ENCODE measurements at regions not wholly inside any gene's neighbourhood (a gene's known extent, or its start where the extent isn't known, plus 50 kb on each side); places are given as distances from the start of the nearest gene placed in this dataset.

DNA sequence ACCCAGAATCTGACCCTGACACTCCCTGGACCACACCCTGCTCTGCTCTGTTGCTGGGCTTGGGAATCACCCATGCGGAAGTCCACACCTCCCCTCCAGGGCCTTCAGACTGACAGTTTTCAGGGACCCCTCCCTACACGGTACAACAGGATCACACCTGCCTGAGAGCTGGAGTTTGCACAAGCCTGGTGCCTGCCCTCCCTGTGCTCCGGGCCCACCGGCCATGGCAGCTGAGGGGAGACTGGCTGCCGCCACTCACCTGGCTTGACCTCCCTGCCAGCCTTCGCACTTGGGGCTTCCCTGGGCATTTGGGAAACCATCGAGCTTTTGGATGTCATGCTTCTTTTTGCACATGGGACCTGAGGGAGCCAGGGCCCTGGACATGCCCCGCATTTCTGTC lies 95.9 kb upstream of the ANKRD34C start:
- intact Hi-C loops (cut with micrococcal nuclease): loop anchor here (10.0 kb wide), 1 partner anchor 432 kb away; no protein-coding TSS in a partner anchor

DNA sequence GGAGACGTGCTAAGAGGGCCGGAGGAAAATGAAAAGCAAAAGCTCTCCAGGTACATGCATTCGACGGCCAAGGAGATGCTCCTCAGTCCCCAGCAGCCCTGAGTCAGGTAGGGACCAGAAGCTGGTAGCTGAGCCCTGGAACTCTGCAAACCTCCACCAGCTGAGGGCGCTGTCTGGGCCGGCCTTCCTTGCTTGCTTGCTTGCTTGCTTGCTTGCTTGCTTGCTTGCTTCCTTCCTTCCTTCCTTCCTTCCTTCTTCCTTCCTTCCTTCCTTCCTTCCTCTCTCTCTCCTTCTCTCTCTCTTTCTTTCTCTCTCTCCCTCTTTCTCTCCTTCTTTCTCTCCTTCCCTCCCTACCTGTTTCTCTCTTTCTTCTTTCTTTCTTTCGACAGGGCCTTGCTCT lies 94.6 kb upstream of the RASGRF1 start:
- intact Hi-C loops (cut with micrococcal nuclease): loop anchor here (2.0 to 10.0 kb wide), 3 partner anchors 324 to 566 kb away; no protein-coding TSS in a partner anchor

GRCh38 chr15:79184465-79184892 lies 93.9 kb upstream of the RASGRF1 start:
- intact Hi-C loops (cut with micrococcal nuclease): loop anchor here (1.0 to 10.0 kb wide), 4 partner anchors 156 to 566 kb away; no protein-coding TSS in a partner anchor

GRCh38 chr15:79180318-79180717 lies 89.7 kb upstream of the RASGRF1 start:
- intact Hi-C loops (cut with micrococcal nuclease): loop anchor here (10.0 kb wide), 1 partner anchor 426 kb away; no protein-coding TSS in a partner anchor

GRCh38 chr15:79179597-79179996 lies 89.0 kb upstream of the RASGRF1 start:
- intact Hi-C loops (cut with micrococcal nuclease): no loop called here

GRCh38 chr15:79179108-79179561 lies 88.6 kb upstream of the RASGRF1 start:
- intact Hi-C loops (cut with micrococcal nuclease): no loop called here

- intact Hi-C loops (cut with micrococcal nuclease): no loop called here
Observed at GRCh38 chr15:79178594-79178993, 88.0 kb upstream of the RASGRF1 start.

DNA sequence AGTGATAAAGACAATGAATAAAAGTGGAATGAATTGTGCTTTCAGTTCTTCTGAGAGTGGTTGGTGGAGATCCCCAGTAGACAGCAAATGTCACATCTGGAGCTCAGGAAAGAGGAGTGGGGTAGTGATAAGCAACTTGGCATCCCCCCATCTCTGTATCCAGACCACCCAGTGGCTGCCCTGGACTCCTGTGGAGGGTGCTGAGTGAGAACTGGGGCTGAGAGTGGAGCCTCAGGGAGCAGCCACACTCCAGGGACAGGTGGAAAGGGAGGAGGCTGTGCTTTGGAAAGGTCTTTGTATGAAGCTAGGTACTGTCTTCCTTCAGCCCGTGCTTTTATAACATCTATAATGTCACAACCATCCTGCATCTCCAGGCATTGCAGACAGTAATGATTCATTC lies 85.6 kb upstream of the RASGRF1 start:
- intact Hi-C loops (cut with micrococcal nuclease): no loop called here

GRCh38 chr15:79172801-79173460 lies 82.4 kb upstream of the RASGRF1 start:
- intact Hi-C loops (cut with micrococcal nuclease): no loop called here

- intact Hi-C loops (cut with micrococcal nuclease): no loop called here
Observed at GRCh38 chr15:79172032-79172481, 81.5 kb upstream of the RASGRF1 start.

DNA sequence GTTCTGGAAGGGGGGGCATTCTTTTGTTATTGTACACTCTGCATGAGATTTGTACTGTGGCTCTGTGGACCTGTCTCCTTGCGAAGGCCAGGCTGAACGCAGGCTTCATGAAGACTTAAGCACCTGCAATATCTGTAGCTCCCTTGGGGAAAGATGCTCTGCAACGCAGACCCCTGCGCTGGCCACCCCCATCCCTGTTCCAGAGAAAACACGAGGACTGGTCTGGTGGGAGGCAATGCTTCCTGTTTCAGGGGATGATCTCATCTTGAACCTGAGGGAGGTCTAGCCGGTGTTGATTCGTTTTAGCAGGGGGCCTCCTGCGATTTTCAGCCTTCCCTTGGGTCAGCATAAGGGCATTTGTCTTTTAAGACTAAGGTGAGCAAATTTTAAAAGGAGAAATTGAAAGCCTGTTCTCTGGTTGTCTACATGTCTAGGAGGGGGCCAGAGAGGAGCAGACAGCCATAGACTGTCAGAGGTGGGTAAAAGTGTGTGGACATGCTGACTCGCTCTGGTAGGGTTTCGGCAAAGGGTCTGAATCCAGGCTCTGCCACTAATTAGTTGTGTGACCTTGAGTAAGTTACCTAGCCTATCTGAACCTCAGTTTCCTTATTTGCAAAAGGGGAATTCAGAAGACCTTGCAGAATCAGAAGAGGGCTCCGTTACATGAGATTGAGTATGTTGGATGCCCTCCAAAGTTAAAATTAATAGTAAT lies 80.9 kb upstream of the RASGRF1 start:
- intact Hi-C loops (cut with micrococcal nuclease): no loop called here

- intact Hi-C loops (cut with micrococcal nuclease): no loop called here
Observed at GRCh38 chr15:79170256-79170664, 79.7 kb upstream of the RASGRF1 start.

DNA sequence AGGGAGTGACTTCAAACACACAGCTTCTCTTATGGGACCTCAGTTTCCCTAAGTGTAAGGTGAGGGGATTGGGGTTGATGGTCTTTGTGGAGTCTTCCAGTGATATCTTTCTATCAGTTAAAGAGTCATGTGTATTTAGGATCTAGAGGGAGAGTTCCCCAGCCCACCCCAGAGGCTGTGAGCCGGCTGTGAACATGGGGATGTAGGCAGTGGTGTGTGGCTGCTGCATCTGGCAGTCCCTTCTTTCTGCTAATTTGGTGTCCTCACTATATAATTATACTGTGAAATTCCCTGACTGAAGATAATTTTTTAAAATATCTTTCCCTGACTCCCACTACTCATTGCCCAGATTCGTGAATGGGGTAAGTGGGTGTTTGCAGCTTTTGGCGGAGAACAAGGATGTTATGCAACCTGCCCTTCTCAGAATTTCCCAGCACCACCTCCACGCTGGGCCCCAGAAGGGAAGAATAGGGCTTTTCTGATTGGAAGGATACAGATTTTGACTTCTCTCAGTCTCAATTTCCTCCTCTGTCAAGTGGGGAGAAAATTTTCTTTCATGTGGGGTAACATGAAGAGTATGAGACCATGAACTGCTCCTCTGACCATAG lies 79.0 kb upstream of the RASGRF1 start:
- intact Hi-C loops (cut with micrococcal nuclease): no loop called here

- intact Hi-C loops (cut with micrococcal nuclease): no loop called here
Observed at GRCh38 chr15:79168922-79169456, 78.4 kb upstream of the RASGRF1 start.

- intact Hi-C loops (cut with micrococcal nuclease): no loop called here
Observed at GRCh38 chr15:79167776-79168175, 77.2 kb upstream of the RASGRF1 start.

- intact Hi-C loops (cut with micrococcal nuclease): no loop called here
Observed at GRCh38 chr15:79166311-79166955, 75.9 kb upstream of the RASGRF1 start.

DNA sequence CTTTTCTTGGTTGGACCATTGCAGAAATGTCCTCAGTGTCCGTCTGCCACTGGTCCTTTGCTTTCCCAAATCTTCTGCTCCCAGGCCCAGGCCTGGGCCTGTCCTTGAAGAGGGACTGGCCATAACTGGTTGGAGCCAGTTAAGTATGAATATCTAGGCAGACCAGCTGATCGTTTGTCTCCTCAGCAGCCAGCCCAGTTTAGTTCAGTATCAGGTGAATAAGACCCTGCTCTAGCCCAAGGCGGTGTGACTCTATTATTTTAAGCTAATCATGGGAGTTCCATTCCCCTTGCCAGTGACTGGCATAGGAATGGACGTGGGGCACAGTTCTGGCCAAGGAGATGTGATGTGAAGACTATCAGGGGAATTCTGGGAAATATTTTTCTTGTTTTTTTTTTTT lies 73.9 kb upstream of the RASGRF1 start:
- intact Hi-C loops (cut with micrococcal nuclease): no loop called here

GRCh38 chr15:79164043-79164442 lies 73.5 kb upstream of the RASGRF1 start:
- intact Hi-C loops (cut with micrococcal nuclease): no loop called here

- intact Hi-C loops (cut with micrococcal nuclease): no loop called here
Observed at GRCh38 chr15:79163395-79163794, 72.8 kb upstream of the RASGRF1 start.

DNA sequence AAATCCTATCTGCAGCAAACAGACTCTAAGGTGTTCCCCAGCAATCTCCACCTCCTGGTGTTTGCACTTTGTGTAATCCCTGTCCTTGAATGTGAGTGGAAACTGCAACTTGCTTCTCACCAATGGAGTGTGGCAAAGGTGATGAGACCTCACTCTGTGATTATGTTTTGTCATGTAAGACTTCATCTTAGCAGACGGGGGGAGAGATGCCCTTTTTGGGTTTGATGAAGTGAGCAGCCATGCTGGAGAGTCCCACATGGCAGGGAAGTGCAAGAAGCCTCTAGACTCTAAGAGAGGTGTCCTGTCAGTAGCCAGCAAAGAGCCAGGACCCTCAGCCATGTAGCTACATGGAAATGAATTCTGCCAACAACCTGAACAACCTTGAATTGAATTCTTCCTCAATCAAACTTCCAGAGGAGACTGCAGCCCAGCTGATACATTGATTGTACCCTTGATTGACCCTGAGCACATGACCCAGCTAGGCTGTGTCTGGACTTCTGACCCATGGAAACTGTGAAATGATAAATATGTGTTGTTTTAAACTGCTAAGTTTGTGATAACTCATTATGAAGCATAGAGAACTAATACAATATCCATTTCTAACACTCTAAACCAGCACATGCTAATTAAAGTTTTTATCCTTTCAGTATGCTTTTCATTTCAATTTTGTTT lies 71.4 kb upstream of the RASGRF1 start:
- intact Hi-C loops (cut with micrococcal nuclease): no loop called here

DNA sequence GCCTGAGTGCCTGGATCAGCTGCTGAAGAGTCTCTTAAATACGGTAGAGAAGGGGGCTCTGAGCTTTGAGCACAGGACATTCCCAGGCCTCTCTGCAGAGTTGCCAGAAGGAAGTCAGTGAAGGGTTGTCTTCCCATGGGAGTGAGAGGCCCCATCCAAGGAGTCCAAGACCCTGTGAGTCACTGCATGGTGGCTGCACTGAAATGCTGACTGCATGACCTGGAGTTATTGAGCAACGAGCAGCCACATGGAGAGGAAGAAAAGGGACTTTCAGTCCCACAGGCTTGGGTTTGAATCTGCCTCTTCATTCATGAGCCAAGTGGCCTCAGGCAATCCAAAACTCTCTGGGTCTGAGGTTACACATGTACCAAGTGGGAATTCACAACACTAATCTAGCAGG lies 69.6 kb upstream of the RASGRF1 start:
- intact Hi-C loops (cut with micrococcal nuclease): no loop called here

Measured in T-helper 1 cell treated with Interleukin-12 subunit alpha and Interleukin-12 subunit beta and Interleukin-4 antibody, amounts not matched to agents 30 ng/mL and 1 ng/mL, for 36 hours (primary cell).